ENCODE measurements at regions not wholly inside any gene's neighbourhood (a gene's known extent, or its start where the extent isn't known, plus 50 kb on each side); places are given as distances from the start of the nearest gene placed in this dataset.

GRCh38 chr4:71267244-71267643 is 71.6 kb upstream of the SLC4A4 start:
- TF ChIP-seq CTCF (IDR thresholded peaks at IDR 0.05; ENCODE audit: borderline replicate concordance, control extremely low read depth, extremely low read depth, insufficient read depth, missing control alignments) = no peak
- DNase-seq (ENCODE audit: low spot score) = no peak
- in situ Hi-C loops (cut with MboI; ENCODE audit: low sequenced_read_pairs, unreplicated experiment) = loop anchor here (25.0 kb wide), 1 partner anchor 445 kb away; no protein-coding TSS in a partner anchor

- no peak for DNase-seq (ENCODE audit: low spot score)
- in situ Hi-C loops (cut with MboI; ENCODE audit: low sequenced_read_pairs, unreplicated experiment) = loop anchor here (25.0 kb wide), 1 partner anchor 444 kb away; no protein-coding TSS in a partner anchor
- no peak for TF ChIP-seq CTCF (IDR thresholded peaks at IDR 0.05; ENCODE audit: borderline replicate concordance, control extremely low read depth, extremely low read depth, insufficient read depth, missing control alignments)
These were observed 70.7 kb upstream of the SLC4A4 start for GRCh38 chr4:71268166-71268565.

- in situ Hi-C loops (cut with MboI; ENCODE audit: low sequenced_read_pairs, unreplicated experiment) = loop anchor here (25.0 kb wide), 1 partner anchor 443 kb away; no protein-coding TSS in a partner anchor
- TF ChIP-seq CTCF (IDR thresholded peaks at IDR 0.05; ENCODE audit: borderline replicate concordance, control extremely low read depth, extremely low read depth, insufficient read depth, missing control alignments) = no peak
- no peak for DNase-seq (ENCODE audit: low spot score)
These were observed 69.6 kb upstream of the SLC4A4 start for GRCh38 chr4:71269233-71269632.

- peak; percentile 31 for TF ChIP-seq CTCF (IDR thresholded peaks at IDR 0.05; ENCODE audit: borderline replicate concordance, control extremely low read depth, extremely low read depth, insufficient read depth, missing control alignments)
- in situ Hi-C loops (cut with MboI; ENCODE audit: low sequenced_read_pairs, unreplicated experiment) = loop anchor here (25.0 kb wide), 1 partner anchor 441 kb away; no protein-coding TSS in a partner anchor
- peak; percentile 17 for DNase-seq (ENCODE audit: low spot score)
These were observed 67.9 kb upstream of the SLC4A4 start for GRCh38 chr4:71270901-71271300.

GRCh38 chr4:71272976-71273375 is 65.8 kb upstream of the SLC4A4 start:
- no peak for TF ChIP-seq CTCF (IDR thresholded peaks at IDR 0.05; ENCODE audit: borderline replicate concordance, control extremely low read depth, extremely low read depth, insufficient read depth, missing control alignments)
- in situ Hi-C loops (cut with MboI; ENCODE audit: low sequenced_read_pairs, unreplicated experiment) = loop anchor here (25.0 kb wide), 1 partner anchor 439 kb away; no protein-coding TSS in a partner anchor
- no peak for DNase-seq (ENCODE audit: low spot score)

GRCh38 chr4:71275004-71275403 is 63.8 kb upstream of the SLC4A4 start:
- no peak for TF ChIP-seq CTCF (IDR thresholded peaks at IDR 0.05; ENCODE audit: borderline replicate concordance, control extremely low read depth, extremely low read depth, insufficient read depth, missing control alignments)
- DNase-seq (ENCODE audit: low spot score) = no peak
- in situ Hi-C loops (cut with MboI; ENCODE audit: low sequenced_read_pairs, unreplicated experiment) = no loop called here
